HCT116 (cell line): ENCODE measurements at regions not wholly inside any gene's neighbourhood (a gene's known extent, or its start where the extent isn't known, plus 50 kb on each side); places are given as distances from the start of the nearest gene placed in this dataset.

Source experiments
- CEBPB ChIP-seq: IDR thresholded peaks from 2 replicates; pipeline ENCODE4 v1.6.1; 2012; ENCODE audit warnings: low read depth
- EZH2 ChIP-seq: fragments of 200-600 bp; sonication (generic); IDR thresholded peaks from 2 replicates; pipeline ENCODE4 v1.6.1; 2017; ENCODE audit warnings: antibody characterized with exemption, mixed run types
- EZH2phosphoT487 ChIP-seq: fragments of 200-600 bp; IDR thresholded peaks from 2 replicates; pipeline ENCODE4 v1.6.1; 2018; ENCODE audit warnings: antibody characterized with exemption, borderline replicate concordance
- POLR2A ChIP-seq: IDR thresholded peaks from 2 replicates; pipeline ENCODE4 v1.7.0; 2011; ENCODE audit warnings: borderline replicate concordance; ENCODE audit not compliant: insufficient read depth, insufficient read length; ENCODE audit errors: extremely low read depth
- SIN3A ChIP-seq: IDR thresholded peaks from 2 replicates; pipeline ENCODE4 v1.6.1; 2012; ENCODE audit warnings: low read depth
- SRF ChIP-seq: IDR thresholded peaks from 2 replicates; pipeline ENCODE4 v1.6.1; 2012; ENCODE audit warnings: low read depth
- TF ChIP-seq, protein P1 (sequence below): IDR thresholded peaks from 2 replicates; pipeline ENCODE4 v1.6.1; 2012; ENCODE audit warnings: low read depth
- TF ChIP-seq, protein P2 (sequence below), 3 experiments: fragments of 200-600 bp in 1 of 3; sonication (generic) in 1 of 3; IDR thresholded peaks in 2 of 3; conservative IDR thresholded peaks in 1 of 3; 2 replicates each; pipeline ENCODE4 v1.5.1; 2012 to 2017; ENCODE audit warnings: low read depth in 2 of 3, low read length in 2 of 3, antibody characterized with exemption in 1 of 3, borderline replicate concordance in 1 of 3, control low read depth in 1 of 3, mild to moderate bottlenecking in 1 of 3, mixed read lengths in 1 of 3, mixed run types in 1 of 3, moderate library complexity in 1 of 3; ENCODE audit not compliant: insufficient read depth in 1 of 3
- TF ChIP-seq, protein P3 (sequence below): IDR thresholded peaks from 2 replicates; pipeline ENCODE4 v1.6.1; 2011; ENCODE audit warnings: mild to moderate bottlenecking, low read length, moderate library complexity; ENCODE audit not compliant: insufficient replicate concordance; ENCODE audit errors: extremely low read depth

DNA sequence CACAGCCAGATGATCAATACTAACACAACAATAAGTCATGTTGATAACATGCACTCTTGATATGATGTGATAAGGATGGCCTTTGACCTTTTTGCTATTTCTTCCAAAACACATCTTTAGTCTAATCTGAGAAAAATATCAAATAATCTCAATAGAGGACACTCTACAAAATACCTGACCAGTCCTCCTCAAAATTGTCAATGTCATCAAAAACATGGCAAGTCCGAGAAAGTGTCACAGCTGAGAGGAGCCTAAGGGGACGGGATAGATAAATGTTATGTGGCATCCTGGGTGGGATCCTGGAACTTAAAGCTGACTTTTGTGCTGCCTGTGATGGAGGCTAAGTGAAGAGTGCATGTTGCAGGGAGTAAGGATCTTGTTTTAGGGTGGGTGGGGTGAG lies 699.6 kb upstream of the ADAMTS16 start:
- TF ChIP-seq POLR2A, result no peak
- TF ChIP-seq, protein P1, sequence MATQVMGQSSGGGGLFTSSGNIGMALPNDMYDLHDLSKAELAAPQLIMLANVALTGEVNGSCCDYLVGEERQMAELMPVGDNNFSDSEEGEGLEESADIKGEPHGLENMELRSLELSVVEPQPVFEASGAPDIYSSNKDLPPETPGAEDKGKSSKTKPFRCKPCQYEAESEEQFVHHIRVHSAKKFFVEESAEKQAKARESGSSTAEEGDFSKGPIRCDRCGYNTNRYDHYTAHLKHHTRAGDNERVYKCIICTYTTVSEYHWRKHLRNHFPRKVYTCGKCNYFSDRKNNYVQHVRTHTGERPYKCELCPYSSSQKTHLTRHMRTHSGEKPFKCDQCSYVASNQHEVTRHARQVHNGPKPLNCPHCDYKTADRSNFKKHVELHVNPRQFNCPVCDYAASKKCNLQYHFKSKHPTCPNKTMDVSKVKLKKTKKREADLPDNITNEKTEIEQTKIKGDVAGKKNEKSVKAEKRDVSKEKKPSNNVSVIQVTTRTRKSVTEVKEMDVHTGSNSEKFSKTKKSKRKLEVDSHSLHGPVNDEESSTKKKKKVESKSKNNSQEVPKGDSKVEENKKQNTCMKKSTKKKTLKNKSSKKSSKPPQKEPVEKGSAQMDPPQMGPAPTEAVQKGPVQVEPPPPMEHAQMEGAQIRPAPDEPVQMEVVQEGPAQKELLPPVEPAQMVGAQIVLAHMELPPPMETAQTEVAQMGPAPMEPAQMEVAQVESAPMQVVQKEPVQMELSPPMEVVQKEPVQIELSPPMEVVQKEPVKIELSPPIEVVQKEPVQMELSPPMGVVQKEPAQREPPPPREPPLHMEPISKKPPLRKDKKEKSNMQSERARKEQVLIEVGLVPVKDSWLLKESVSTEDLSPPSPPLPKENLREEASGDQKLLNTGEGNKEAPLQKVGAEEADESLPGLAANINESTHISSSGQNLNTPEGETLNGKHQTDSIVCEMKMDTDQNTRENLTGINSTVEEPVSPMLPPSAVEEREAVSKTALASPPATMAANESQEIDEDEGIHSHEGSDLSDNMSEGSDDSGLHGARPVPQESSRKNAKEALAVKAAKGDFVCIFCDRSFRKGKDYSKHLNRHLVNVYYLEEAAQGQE, result no peak
- TF ChIP-seq, protein P2, sequence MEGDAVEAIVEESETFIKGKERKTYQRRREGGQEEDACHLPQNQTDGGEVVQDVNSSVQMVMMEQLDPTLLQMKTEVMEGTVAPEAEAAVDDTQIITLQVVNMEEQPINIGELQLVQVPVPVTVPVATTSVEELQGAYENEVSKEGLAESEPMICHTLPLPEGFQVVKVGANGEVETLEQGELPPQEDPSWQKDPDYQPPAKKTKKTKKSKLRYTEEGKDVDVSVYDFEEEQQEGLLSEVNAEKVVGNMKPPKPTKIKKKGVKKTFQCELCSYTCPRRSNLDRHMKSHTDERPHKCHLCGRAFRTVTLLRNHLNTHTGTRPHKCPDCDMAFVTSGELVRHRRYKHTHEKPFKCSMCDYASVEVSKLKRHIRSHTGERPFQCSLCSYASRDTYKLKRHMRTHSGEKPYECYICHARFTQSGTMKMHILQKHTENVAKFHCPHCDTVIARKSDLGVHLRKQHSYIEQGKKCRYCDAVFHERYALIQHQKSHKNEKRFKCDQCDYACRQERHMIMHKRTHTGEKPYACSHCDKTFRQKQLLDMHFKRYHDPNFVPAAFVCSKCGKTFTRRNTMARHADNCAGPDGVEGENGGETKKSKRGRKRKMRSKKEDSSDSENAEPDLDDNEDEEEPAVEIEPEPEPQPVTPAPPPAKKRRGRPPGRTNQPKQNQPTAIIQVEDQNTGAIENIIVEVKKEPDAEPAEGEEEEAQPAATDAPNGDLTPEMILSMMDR (IDR thresholded peaks at IDR 0.05 in 2 of 3, conservative IDR thresholded peaks at IDR 0.05 in 1 of 3; ENCODE audit: borderline replicate concordance in 1 of 3, insufficient read depth in 1 of 3, low read depth in 2 of 3, low read length in 2 of 3), result no peak
- TF ChIP-seq SIN3A, result no peak
- TF ChIP-seq SRF, result no peak
- TF ChIP-seq, protein P3, sequence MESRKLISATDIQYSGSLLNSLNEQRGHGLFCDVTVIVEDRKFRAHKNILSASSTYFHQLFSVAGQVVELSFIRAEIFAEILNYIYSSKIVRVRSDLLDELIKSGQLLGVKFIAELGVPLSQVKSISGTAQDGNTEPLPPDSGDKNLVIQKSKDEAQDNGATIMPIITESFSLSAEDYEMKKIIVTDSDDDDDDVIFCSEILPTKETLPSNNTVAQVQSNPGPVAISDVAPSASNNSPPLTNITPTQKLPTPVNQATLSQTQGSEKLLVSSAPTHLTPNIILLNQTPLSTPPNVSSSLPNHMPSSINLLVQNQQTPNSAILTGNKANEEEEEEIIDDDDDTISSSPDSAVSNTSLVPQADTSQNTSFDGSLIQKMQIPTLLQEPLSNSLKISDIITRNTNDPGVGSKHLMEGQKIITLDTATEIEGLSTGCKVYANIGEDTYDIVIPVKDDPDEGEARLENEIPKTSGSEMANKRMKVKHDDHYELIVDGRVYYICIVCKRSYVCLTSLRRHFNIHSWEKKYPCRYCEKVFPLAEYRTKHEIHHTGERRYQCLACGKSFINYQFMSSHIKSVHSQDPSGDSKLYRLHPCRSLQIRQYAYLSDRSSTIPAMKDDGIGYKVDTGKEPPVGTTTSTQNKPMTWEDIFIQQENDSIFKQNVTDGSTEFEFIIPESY, result no peak
- no peak for TF ChIP-seq EZH2
- TF ChIP-seq CEBPB, result no peak
- no peak for TF ChIP-seq EZH2phosphoT487
